ENCODE measurements at regions not wholly inside any gene's neighbourhood (a gene's known extent, or its start where the extent isn't known, plus 50 kb on each side); places are given as distances from the start of the nearest gene placed in this dataset.

DNA sequence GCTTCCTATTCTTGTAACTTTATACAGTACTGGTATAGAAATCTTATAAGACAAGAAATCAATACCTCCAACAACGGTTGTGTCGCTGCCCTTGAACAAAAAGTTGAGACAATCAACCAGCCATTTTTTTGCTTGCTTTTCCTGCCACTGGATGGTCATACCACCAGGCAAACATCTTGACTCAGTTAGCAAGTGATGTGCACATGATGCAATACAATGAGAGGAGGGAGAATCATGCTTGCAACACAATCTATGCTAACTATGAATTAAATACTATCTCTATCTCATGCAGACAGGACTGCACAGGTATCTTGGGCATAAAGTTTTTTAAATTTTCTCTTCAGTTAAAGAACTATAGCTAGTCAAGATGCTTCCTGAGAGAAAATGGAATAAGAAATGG lies 877.7 kb upstream of the CITED2 start:
- TF ChIP-seq POLR2A (IDR thresholded peaks at IDR 0.05; ENCODE audit: extremely low read depth, insufficient read length), result no peak
- TF ChIP-seq, protein P1, sequence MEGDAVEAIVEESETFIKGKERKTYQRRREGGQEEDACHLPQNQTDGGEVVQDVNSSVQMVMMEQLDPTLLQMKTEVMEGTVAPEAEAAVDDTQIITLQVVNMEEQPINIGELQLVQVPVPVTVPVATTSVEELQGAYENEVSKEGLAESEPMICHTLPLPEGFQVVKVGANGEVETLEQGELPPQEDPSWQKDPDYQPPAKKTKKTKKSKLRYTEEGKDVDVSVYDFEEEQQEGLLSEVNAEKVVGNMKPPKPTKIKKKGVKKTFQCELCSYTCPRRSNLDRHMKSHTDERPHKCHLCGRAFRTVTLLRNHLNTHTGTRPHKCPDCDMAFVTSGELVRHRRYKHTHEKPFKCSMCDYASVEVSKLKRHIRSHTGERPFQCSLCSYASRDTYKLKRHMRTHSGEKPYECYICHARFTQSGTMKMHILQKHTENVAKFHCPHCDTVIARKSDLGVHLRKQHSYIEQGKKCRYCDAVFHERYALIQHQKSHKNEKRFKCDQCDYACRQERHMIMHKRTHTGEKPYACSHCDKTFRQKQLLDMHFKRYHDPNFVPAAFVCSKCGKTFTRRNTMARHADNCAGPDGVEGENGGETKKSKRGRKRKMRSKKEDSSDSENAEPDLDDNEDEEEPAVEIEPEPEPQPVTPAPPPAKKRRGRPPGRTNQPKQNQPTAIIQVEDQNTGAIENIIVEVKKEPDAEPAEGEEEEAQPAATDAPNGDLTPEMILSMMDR (IDR thresholded peaks at IDR 0.05; ENCODE audit: low read depth, low read length), result no peak
- no peak for TF ChIP-seq MYC (IDR thresholded peaks at IDR 0.05; ENCODE audit: low read depth, low read length)
- TF ChIP-seq, protein P2, sequence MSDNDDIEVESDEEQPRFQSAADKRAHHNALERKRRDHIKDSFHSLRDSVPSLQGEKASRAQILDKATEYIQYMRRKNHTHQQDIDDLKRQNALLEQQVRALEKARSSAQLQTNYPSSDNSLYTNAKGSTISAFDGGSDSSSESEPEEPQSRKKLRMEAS (IDR thresholded peaks at IDR 0.05; ENCODE audit: low read depth, low read length), result no peak
- no peak for DNase-seq (ENCODE audit: low read depth)
- no peak overlapping the region for H3K4me3 ChIP-seq (ENCODE audit: low read depth, low read length)

- TF ChIP-seq MYC (IDR thresholded peaks at IDR 0.05; ENCODE audit: low read depth, low read length), result no peak
- TF ChIP-seq, protein P2 (IDR thresholded peaks at IDR 0.05; ENCODE audit: low read depth, low read length), result no peak
- TF ChIP-seq POLR2A (IDR thresholded peaks at IDR 0.05; ENCODE audit: extremely low read depth, insufficient read length), result no peak
- TF ChIP-seq, protein P1 (IDR thresholded peaks at IDR 0.05; ENCODE audit: low read depth, low read length), result no peak
- H3K4me3 ChIP-seq (ENCODE audit: low read depth, low read length), result no peak overlapping the region
- DNase-seq (ENCODE audit: low read depth), result no peak
These were observed 871.0 kb upstream of the CITED2 start for GRCh38 chr6:140245296-140246040.

DNA sequence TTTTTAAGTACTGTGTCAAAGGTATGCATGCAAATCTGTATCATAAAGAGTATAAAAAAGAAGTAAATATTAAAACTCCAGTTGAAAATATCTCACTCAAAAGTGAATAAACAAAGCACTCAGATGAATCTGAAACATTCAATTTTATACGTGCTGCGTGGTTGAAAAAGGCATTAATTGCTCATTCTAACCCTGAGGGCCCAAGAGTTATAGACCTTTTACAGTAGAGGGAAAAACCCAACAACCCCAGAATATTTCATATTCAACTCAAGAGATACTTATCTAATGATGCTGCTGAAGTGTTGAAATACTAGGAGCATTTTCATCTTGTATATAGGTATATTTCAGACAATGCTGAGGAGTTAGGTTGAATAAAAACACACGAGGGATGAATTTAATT lies 862.8 kb upstream of the CITED2 start:
- no peak overlapping the region for H3K4me3 ChIP-seq (ENCODE audit: low read depth, low read length)
- no peak for DNase-seq (ENCODE audit: low read depth)
- TF ChIP-seq POLR2A (IDR thresholded peaks at IDR 0.05; ENCODE audit: extremely low read depth, insufficient read length) (no peak), MYC (IDR thresholded peaks at IDR 0.05; ENCODE audit: low read depth, low read length) (no peak)
- TF ChIP-seq, protein P2 (IDR thresholded peaks at IDR 0.05; ENCODE audit: low read depth, low read length), result no peak
- TF ChIP-seq, protein P1 (IDR thresholded peaks at IDR 0.05; ENCODE audit: low read depth, low read length), result no peak

- H3K4me3 ChIP-seq (ENCODE audit: low read depth, low read length), result no peak overlapping the region
- no peak for DNase-seq (ENCODE audit: low read depth)
- TF ChIP-seq, protein P1 (IDR thresholded peaks at IDR 0.05; ENCODE audit: low read depth, low read length), result no peak
- TF ChIP-seq, protein P2 (IDR thresholded peaks at IDR 0.05; ENCODE audit: low read depth, low read length), result no peak
- no peak for TF ChIP-seq POLR2A (IDR thresholded peaks at IDR 0.05; ENCODE audit: extremely low read depth, insufficient read length)
- no peak for TF ChIP-seq MYC (IDR thresholded peaks at IDR 0.05; ENCODE audit: low read depth, low read length)
These were observed 862.3 kb upstream of the CITED2 start for GRCh38 chr6:140236732-140237131.

GRCh38 chr6:140230282-140230681 lies 855.8 kb upstream of the CITED2 start:
- TF ChIP-seq, protein P1 (IDR thresholded peaks at IDR 0.05; ENCODE audit: low read depth, low read length), result no peak
- TF ChIP-seq, protein P2 (IDR thresholded peaks at IDR 0.05; ENCODE audit: low read depth, low read length), result no peak
- TF ChIP-seq MYC (IDR thresholded peaks at IDR 0.05; ENCODE audit: low read depth, low read length) (no peak), POLR2A (IDR thresholded peaks at IDR 0.05; ENCODE audit: extremely low read depth, insufficient read length) (no peak)
- H3K4me3 ChIP-seq (ENCODE audit: low read depth, low read length), result no peak overlapping the region
- no peak for DNase-seq (ENCODE audit: low read depth)
